Ovary (tissue), 7 donors: ENCODE measurements at regions not wholly inside any gene's neighbourhood (a gene's known extent, or its start where the extent isn't known, plus 50 kb on each side); places are given as distances from the start of the nearest gene placed in this dataset.

Experiments
- DNase-seq, 5 donors: peaks; one replicate each; pipeline ENCODE4 v3.0.0-alpha.2; 2019 to 2020
- H3K27ac ChIP-seq, 2 donors: fragments of 200-600 bp; one replicate each; pipeline versions ENCODE4 v1.5.1 to v1.8.0; 2019 to 2022
- H3K27me3 ChIP-seq: fragments of 200-600 bp; one replicate; pipeline ENCODE4 v1.8.0; 2022
- H3K36me3 ChIP-seq: fragments of 200-600 bp; sonication (generic); one replicate; pipeline ENCODE4 v1.5.1; 2019
- H3K4me1 ChIP-seq: one replicate; pipeline ENCODE4 v1.8.1; 2013; ENCODE audit warnings: mild to moderate bottlenecking, moderate library complexity; ENCODE audit not compliant: insufficient read depth
- H3K4me3 ChIP-seq: fragments of 200-600 bp; sonication (generic); one replicate; pipeline ENCODE4 v1.5.1; 2017
- H3K9me3 ChIP-seq, 2 donors: fragments of 200-600 bp in 1 of 2; sonication (generic) in 1 of 2; one replicate each; pipeline versions ENCODE4 v1.5.1 to v1.8.1; 2013 to 2019; ENCODE audit warnings: mild to moderate bottlenecking in 1 of 2, moderate library complexity in 1 of 2
- CTCF ChIP-seq, 3 donors: fragments of 450-650 bp in 2 of 3; fragments of 200-600 bp in 1 of 3; IDR thresholded peaks; one replicate each; pipeline versions ENCODE4 v1.5.1 to v1.8.0; 2016 to 2022; ENCODE audit warnings: antibody characterized with exemption in 3 of 3, mild to moderate bottlenecking in 1 of 3
- EP300 ChIP-seq: sonication (generic); formaldehyde crosslinking; IDR thresholded peaks from one replicate; pipeline ENCODE4 v1.6.1; 2017; ENCODE audit warnings: antibody characterized with exemption
- POLR2A ChIP-seq: fragments of 450-650 bp; IDR thresholded peaks from one replicate; pipeline ENCODE4 v1.6.1; 2017; ENCODE audit warnings: antibody characterized with exemption, mild to moderate bottlenecking, moderate library complexity
- WGBS, 3 donors: extraction: QIAGEN DNeasy Blood & Tissue Kit in 1 of 3; methylation state at CpG; one replicate each; pipeline versions ENCODE4 v1.1.5 to v1.1.7; 2013 to 2017; 5-methylcytosine and 5-hydroxymethylcytosine counted together
- intact Hi-C, 4 donors: fragments of 100-400 bp; cut with DNase I; formaldehyde crosslinking; loops; one replicate each; pipeline versions ENCODE4 v1.11.0 to v1.15.1; 2022 to 2023
- donor health status: DM: no; HTN: no; CAD: no; lungs with moderate emphysema.
- donor health status: DM: no; HTN: no; CAD: no.
- donor health status: Bipolar disorder and iron deficiency.
- donor health status: DM: no; HTN: no; CAD: no.
- donor health status: DM: yes; HTN: yes; CAD: no.

GRCh38 chr7:17467386-17467945 lies 169.0 kb downstream of the AHR start:
- H3K4me3 ChIP-seq: no peak overlapping the region
- H3K27me3 ChIP-seq: no peaks in the 10 kb centered on the region
- no peak overlapping the region for H3K27ac ChIP-seq
- H3K36me3 ChIP-seq: no peaks in the 10 kb centered on the region
- DNase-seq: no peak
- WGBS, 3 donors: 88 to 95% (median 89%) methylated on average over 6 of the region's 6 CpGs
- no peaks in the 10 kb centered on the region for H3K4me1 ChIP-seq
- TF ChIP-seq POLR2A (no peak), CTCF (IDR thresholded peaks at IDR 0.05) (no peak), EP300 (no peak)
- H3K9me3 ChIP-seq: no peaks in the 10 kb centered on the region
- intact Hi-C loops: no loop called here

- Histone ChIP-seq H3K36me3 (no peaks in the 10 kb centered on the region), H3K4me3 (no peak overlapping the region), H3K4me1 (no peaks in the 10 kb centered on the region), H3K9me3 (no peaks in the 10 kb centered on the region), H3K27ac (no peak overlapping the region), H3K27me3 (no peaks in the 10 kb centered on the region)
- TF ChIP-seq CTCF (IDR thresholded peaks at IDR 0.05) (no peak), POLR2A (no peak), EP300 (no peak)
- intact Hi-C loops: no loop called here
- DNase-seq: no peak
Measured at GRCh38 chr7:17471325-17471724, 172.9 kb downstream of the AHR start.

GRCh38 chr7:17472518-17472917 lies 174.1 kb downstream of the AHR start:
- Histone ChIP-seq H3K4me1 (no peaks in the 10 kb centered on the region), H3K9me3 (no peaks in the 10 kb centered on the region), H3K36me3 (no peaks in the 10 kb centered on the region), H3K27me3 (no peaks in the 10 kb centered on the region), H3K4me3 (no peak overlapping the region), H3K27ac (no peak overlapping the region)
- 89 to 97% (median 96%) methylated on average over 3 of the region's 3 CpGs for WGBS, 3 donors
- DNase-seq: no peak
- TF ChIP-seq CTCF (IDR thresholded peaks at IDR 0.05) (no peak), POLR2A (no peak), EP300 (no peak)
- intact Hi-C loops: no loop called here

- intact Hi-C loops: no loop called here
- 91 to 99% (median 96%) methylated on average over 2 of the region's 2 CpGs for WGBS, 3 donors
- TF ChIP-seq CTCF (IDR thresholded peaks at IDR 0.05): no peak
- TF ChIP-seq POLR2A: no peak
- no peak for DNase-seq
- Histone ChIP-seq H3K36me3 (no peaks in the 10 kb centered on the region), H3K4me3 (no peak overlapping the region), H3K27me3 (no peaks in the 10 kb centered on the region), H3K4me1 (no peaks in the 10 kb centered on the region), H3K27ac (no peak overlapping the region), H3K9me3 (no peaks in the 10 kb centered on the region)
Measured at GRCh38 chr7:17472939-17473338, 174.5 kb downstream of the AHR start.
